ENCODE measurements at regions not wholly inside any gene's neighbourhood (a gene's known extent, or its start where the extent isn't known, plus 50 kb on each side); places are given as distances from the start of the nearest gene placed in this dataset.

DNA sequence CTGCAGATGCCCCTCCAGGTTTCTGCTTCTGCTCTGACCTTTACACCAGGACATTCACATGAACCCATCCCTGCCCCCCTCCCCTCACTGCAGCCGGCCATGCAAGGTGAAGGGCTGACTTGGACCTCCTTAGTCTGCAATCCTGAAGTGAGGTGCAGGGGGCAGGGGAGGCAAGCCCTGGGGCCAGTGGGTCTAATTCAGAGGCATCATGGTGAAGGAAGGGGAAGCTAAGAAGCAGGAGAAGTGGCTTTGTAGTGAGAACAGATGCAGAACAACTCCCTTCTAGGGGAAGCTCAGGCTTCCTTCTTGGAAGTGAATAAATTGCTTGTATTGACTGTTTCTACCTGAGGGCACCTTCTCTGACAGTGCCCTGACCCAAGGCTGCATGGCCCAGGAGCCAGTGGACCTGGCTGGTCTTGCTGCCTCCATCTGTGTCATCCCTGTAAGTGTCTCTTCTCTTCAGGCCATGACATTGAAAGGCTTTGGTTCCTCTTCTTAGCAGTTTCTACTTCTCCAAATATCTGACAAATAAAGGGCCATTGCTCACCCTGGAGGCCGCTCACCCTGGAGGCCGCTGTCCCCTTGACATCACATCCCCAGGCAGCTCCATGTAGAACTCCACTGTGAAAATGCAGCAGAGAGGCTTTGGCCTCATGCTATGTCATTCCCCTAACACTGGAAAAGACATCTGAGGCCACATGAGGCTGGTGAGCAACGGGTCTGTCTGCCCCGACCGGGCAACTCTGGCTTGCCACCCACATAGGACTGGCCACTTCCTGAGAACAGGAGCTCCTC lies 55.3 kb downstream of the GADD45G start:
- no peak overlapping the region for H3K4me3 ChIP-seq (ENCODE audit: low read length)
- TF ChIP-seq, protein P1, sequence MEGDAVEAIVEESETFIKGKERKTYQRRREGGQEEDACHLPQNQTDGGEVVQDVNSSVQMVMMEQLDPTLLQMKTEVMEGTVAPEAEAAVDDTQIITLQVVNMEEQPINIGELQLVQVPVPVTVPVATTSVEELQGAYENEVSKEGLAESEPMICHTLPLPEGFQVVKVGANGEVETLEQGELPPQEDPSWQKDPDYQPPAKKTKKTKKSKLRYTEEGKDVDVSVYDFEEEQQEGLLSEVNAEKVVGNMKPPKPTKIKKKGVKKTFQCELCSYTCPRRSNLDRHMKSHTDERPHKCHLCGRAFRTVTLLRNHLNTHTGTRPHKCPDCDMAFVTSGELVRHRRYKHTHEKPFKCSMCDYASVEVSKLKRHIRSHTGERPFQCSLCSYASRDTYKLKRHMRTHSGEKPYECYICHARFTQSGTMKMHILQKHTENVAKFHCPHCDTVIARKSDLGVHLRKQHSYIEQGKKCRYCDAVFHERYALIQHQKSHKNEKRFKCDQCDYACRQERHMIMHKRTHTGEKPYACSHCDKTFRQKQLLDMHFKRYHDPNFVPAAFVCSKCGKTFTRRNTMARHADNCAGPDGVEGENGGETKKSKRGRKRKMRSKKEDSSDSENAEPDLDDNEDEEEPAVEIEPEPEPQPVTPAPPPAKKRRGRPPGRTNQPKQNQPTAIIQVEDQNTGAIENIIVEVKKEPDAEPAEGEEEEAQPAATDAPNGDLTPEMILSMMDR (conservative IDR thresholded peaks at IDR 0.05): no peak
- Mint-ChIP-seq H3K9me3 (no peaks in the 10 kb centered on the region), H3K27ac (no peak overlapping the region), H3K4me3 (no peak overlapping the region), H3K36me3 (ENCODE audit: low read depth) (no peaks in the 10 kb centered on the region), H3K27me3 (ENCODE audit: insufficient read depth) (peaks cover 14% of the 10 kb centered on the region), H3K4me1 (peaks cover 36% of the 10 kb centered on the region)
- DNase-seq: peak; percentile 35
- H3K36me3 ChIP-seq (ENCODE audit: control insufficient read depth, insufficient read depth, low read length): no peaks in the 10 kb centered on the region
- WGBS, 2 experiments (ENCODE audit: insufficient coverage in 1 of 2, insufficient read length in 1 of 2): 94 to 100% methylated on average over 3 to 6 of the region's 6 CpGs
- H3K9me3 ChIP-seq (ENCODE audit: control insufficient read depth, low read length): no peaks in the 10 kb centered on the region
- no peak overlapping the region for H3K27ac ChIP-seq (ENCODE audit: low read depth, low read length)
- peaks cover 13% of the 10 kb centered on the region for H3K4me1 ChIP-seq (ENCODE audit: control insufficient read depth, insufficient read depth, low read length)
- no peaks in the 10 kb centered on the region for H3K27me3 ChIP-seq (ENCODE audit: control insufficient read depth, insufficient read depth, low read length, poor library complexity, severe bottlenecking)
- no peak overlapping the region for H3K9ac ChIP-seq (ENCODE audit: extremely low read depth, low read length, poor library complexity, severe bottlenecking)

GRCh38 chr9:89661391-89661949 lies 56.7 kb downstream of the GADD45G start:
- 74 to 79% methylated on average over 12 to 13 of the region's 13 CpGs for WGBS, 2 experiments (ENCODE audit: insufficient coverage in 1 of 2, insufficient read length in 1 of 2)
- no peak for DNase-seq
- Mint-ChIP-seq H3K9me3 (no peaks in the 10 kb centered on the region), H3K27me3 (ENCODE audit: insufficient read depth) (peaks cover 12% of the 10 kb centered on the region), H3K4me1 (peaks cover 27% of the 10 kb centered on the region), H3K36me3 (ENCODE audit: low read depth) (no peaks in the 10 kb centered on the region), H3K4me3 (no peak overlapping the region), H3K27ac (peak overlapping the region; percentile 92)
- TF ChIP-seq, protein P1 (conservative IDR thresholded peaks at IDR 0.05): no peak
- H3K27me3 ChIP-seq (ENCODE audit: control insufficient read depth, insufficient read depth, low read length, poor library complexity, severe bottlenecking): no peaks in the 10 kb centered on the region
- H3K4me3 ChIP-seq (ENCODE audit: low read length): no peak overlapping the region
- no peaks in the 10 kb centered on the region for H3K9me3 ChIP-seq (ENCODE audit: control insufficient read depth, low read length)
- peak overlapping the region; percentile 78 for H3K27ac ChIP-seq (ENCODE audit: low read depth, low read length)
- no peaks in the 10 kb centered on the region for H3K36me3 ChIP-seq (ENCODE audit: control insufficient read depth, insufficient read depth, low read length)
- peaks cover 13% of the 10 kb centered on the region for H3K4me1 ChIP-seq (ENCODE audit: control insufficient read depth, insufficient read depth, low read length)
- H3K9ac ChIP-seq (ENCODE audit: extremely low read depth, low read length, poor library complexity, severe bottlenecking): no peak overlapping the region

GRCh38 chr9:89661956-89662717 lies 57.3 kb downstream of the GADD45G start:
- no peaks in the 10 kb centered on the region for H3K27me3 ChIP-seq (ENCODE audit: control insufficient read depth, insufficient read depth, low read length, poor library complexity, severe bottlenecking)
- peak overlapping the region; percentile 92 for H3K27ac Mint-ChIP-seq
- peak overlapping the region; percentile 78 for H3K27ac ChIP-seq (ENCODE audit: low read depth, low read length)
- H3K36me3 Mint-ChIP-seq (ENCODE audit: low read depth): no peaks in the 10 kb centered on the region
- H3K27me3 Mint-ChIP-seq (ENCODE audit: insufficient read depth): peaks cover 14% of the 10 kb centered on the region
- H3K9me3 Mint-ChIP-seq: no peaks in the 10 kb centered on the region
- no peak overlapping the region for H3K4me3 ChIP-seq (ENCODE audit: low read length)
- H3K4me3 Mint-ChIP-seq: peak overlapping the region; percentile 43
- DNase-seq: peak; percentile 99
- no peaks in the 10 kb centered on the region for H3K36me3 ChIP-seq (ENCODE audit: control insufficient read depth, insufficient read depth, low read length)
- 42 to 47% methylated on average over 16 to 21 of the region's 21 CpGs for WGBS, 2 experiments (ENCODE audit: insufficient coverage in 1 of 2, insufficient read length in 1 of 2)
- peaks cover 27% of the 10 kb centered on the region for H3K4me1 Mint-ChIP-seq
- no peak overlapping the region for H3K9ac ChIP-seq (ENCODE audit: extremely low read depth, low read length, poor library complexity, severe bottlenecking)
- H3K4me1 ChIP-seq (ENCODE audit: control insufficient read depth, insufficient read depth, low read length): peaks cover 13% of the 10 kb centered on the region
- no peaks in the 10 kb centered on the region for H3K9me3 ChIP-seq (ENCODE audit: control insufficient read depth, low read length)
- TF ChIP-seq, protein P1 (conservative IDR thresholded peaks at IDR 0.05): no peak

All from endodermal cell (in vitro differentiated cells).